PC-9 (cell line): ENCODE measurements at regions not wholly inside any gene's neighbourhood (a gene's known extent, or its start where the extent isn't known, plus 50 kb on each side); places are given as distances from the start of the nearest gene placed in this dataset.

Experiments used
- BruUV-seq: library from RNA; stranded (reverse); fragments of 400-500 nt; replicated peaks from 2 replicates; lab custom pipeline; 2021; lab: Mats Ljungman, UMichigan
- CTCF ChIA-PET: fragments of 300-600 bp; sonication (Branson Sonifier 250); formaldehyde crosslinking; loops from one replicate; lab custom pipeline; 2022; ENCODE audit warnings: antibody characterized with exemption; lab: Charles Lee
- POLR2A ChIA-PET: fragments of 300-600 bp; sonication (Branson Sonifier 250); formaldehyde crosslinking; loops from one replicate; lab custom pipeline; 2022; ENCODE audit warnings: antibody characterized with exemption; ENCODE audit not compliant: unreplicated experiment; lab: Charles Lee
- DNase-seq, 2 experiments: peaks; one replicate each; pipeline versions ENCODE4 v3.0.0 to v3.0.0-alpha.2; 2015 to 2022; ENCODE audit warnings: mixed read lengths in 1 of 2
- H2AFZ ChIP-seq: fragments of 200-600 bp; sonication (generic); 2 replicates; pipeline ENCODE4 v1.8.1; 2017; ENCODE audit warnings: antibody characterized with exemption
- H3F3A ChIP-seq: fragments of 200-600 bp; sonication (generic); 2 replicates; pipeline ENCODE4 v1.8.1; 2017; ENCODE audit warnings: antibody characterized with exemption, mild to moderate bottlenecking, low read depth; ENCODE audit not compliant: insufficient read depth
- H3K27ac ChIP-seq: fragments of 200-600 bp; sonication (generic); 2 replicates; pipeline ENCODE4 v1.6.1; 2016; ENCODE audit warnings: mixed run types
- H3K27me3 ChIP-seq: fragments of 200-600 bp; sonication (generic); 2 replicates; pipeline ENCODE4 v1.6.1; 2016; ENCODE audit warnings: low read depth, mixed run types; ENCODE audit not compliant: insufficient read depth
- H3K36me3 ChIP-seq: fragments of 200-600 bp; sonication (generic); 2 replicates; pipeline ENCODE4 v1.6.1; 2016; ENCODE audit warnings: low read depth, mixed run types
- H3K4me1 ChIP-seq: fragments of 200-600 bp; sonication (generic); replicated peaks from 2 replicates; pipeline ENCODE4 v1.6.1; 2016; ENCODE audit warnings: mixed run types; ENCODE audit not compliant: insufficient read depth
- H3K4me2 ChIP-seq: fragments of 200-600 bp; sonication (generic); 2 replicates; pipeline ENCODE4 v1.6.1; 2017; ENCODE audit warnings: mixed run types
- H3K4me3 ChIP-seq: fragments of 200-600 bp; sonication (generic); 2 replicates; pipeline ENCODE4 v1.6.1; 2016; ENCODE audit warnings: mixed run types
- H3K79me2 ChIP-seq: fragments of 200-600 bp; sonication (generic); 2 replicates; pipeline ENCODE4 v1.6.1; 2017; ENCODE audit warnings: low read depth, mixed run types
- H3K9me2 ChIP-seq: fragments of 200-600 bp; sonication (generic); 2 replicates; pipeline ENCODE4 v1.8.1; 2017; ENCODE audit warnings: mild to moderate bottlenecking; ENCODE audit not compliant: insufficient read depth
- H3K9me3 ChIP-seq: fragments of 200-600 bp; sonication (generic); 2 replicates; pipeline ENCODE4 v1.8.1; 2016; ENCODE audit warnings: low read depth; ENCODE audit not compliant: insufficient read depth
- H4K20me1 ChIP-seq: fragments of 200-600 bp; sonication (generic); 2 replicates; pipeline ENCODE4 v1.8.1; 2017; ENCODE audit not compliant: insufficient read depth
- CTCF ChIP-seq: fragments of 200-600 bp; sonication (generic); conservative IDR thresholded peaks from 2 replicates; pipeline ENCODE4 v1.6.1; 2017; ENCODE audit warnings: mixed run types, antibody characterized with exemption, mild to moderate bottlenecking, moderate library complexity
- EZH2 ChIP-seq: fragments of 200-600 bp; sonication (generic); IDR thresholded peaks from 2 replicates; pipeline ENCODE4 v1.8.0; 2017; ENCODE audit warnings: antibody characterized with exemption, low read depth
- intact Hi-C: fragments of 100-400 bp; cut with micrococcal nuclease; formaldehyde crosslinking; loops from one replicate; pipeline ENCODE4 v1.10.0; 2022; ENCODE audit not compliant: unreplicated experiment

DNA sequence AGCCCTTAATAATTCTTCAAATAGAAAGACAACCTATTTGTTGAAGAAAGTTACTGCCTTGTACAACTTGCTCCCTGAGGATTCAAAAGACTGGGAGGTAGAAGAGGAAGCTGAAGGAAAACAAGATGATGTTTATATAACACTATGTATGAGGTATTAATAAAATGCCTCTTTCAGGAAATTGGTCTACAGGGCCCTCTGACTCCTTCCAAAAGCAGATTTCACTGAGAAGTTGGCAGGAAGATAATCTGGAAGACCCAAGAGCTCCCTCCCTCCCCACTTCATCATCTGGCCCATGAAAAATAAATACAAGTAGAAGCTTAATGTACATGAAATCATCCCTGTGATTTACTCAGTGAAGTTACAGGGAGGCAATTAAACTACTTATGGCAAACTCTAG is 107.5 kb upstream of the MAGEC2 start:
- CTCF ChIA-PET: no interaction called here
- no peaks in the 10 kb centered on the region for H4K20me1 ChIP-seq

GRCh38 chrX:142299406-142299805 is 94.3 kb upstream of the MAGEC2 start:
- Histone ChIP-seq H3K9me2 (no peaks in the 10 kb centered on the region), H3K27ac (no peak overlapping the region), H3K9me3 (no peaks in the 10 kb centered on the region), H3K4me3 (no peak overlapping the region), H3K36me3 (no peaks in the 10 kb centered on the region), H3K79me2 (no peaks in the 10 kb centered on the region), H3K4me1 (no peaks in the 10 kb centered on the region), H3K4me2 (no peak overlapping the region), H3F3A (no peaks in the 10 kb centered on the region), H2AFZ (no peak overlapping the region), H4K20me1 (no peaks in the 10 kb centered on the region), H3K27me3 (no peaks in the 10 kb centered on the region)
- DNase-seq: no peak
- no TSS peak for BruUV-seq
- ChIA-PET POLR2A (no interaction called here), CTCF (no interaction called here)
- TF ChIP-seq EZH2 (no peak), CTCF (no peak)
- intact Hi-C loops: no loop called here

More for the DNA sequence above, 107.5 kb upstream of the MAGEC2 start:
- TF ChIP-seq EZH2 (no peak), CTCF (no peak)
- Histone ChIP-seq H3K4me1 (no peaks in the 10 kb centered on the region), H3K4me2 (no peak overlapping the region), H3F3A (no peaks in the 10 kb centered on the region), H3K9me2 (no peaks in the 10 kb centered on the region), H3K27ac (no peak overlapping the region), H3K4me3 (no peak overlapping the region), H3K36me3 (no peaks in the 10 kb centered on the region), H3K9me3 (no peaks in the 10 kb centered on the region), H2AFZ (no peak overlapping the region), H3K79me2 (no peaks in the 10 kb centered on the region), H3K27me3 (peaks cover 7% of the 10 kb centered on the region; the same call in 1 of the 2 replicates)
- BruUV-seq: no TSS peak
- intact Hi-C loops: no loop called here
- DNase-seq: no peak
- POLR2A ChIA-PET: no interaction called here

GRCh38 chrX:142296421-142296820 is 91.3 kb upstream of the MAGEC2 start:
- CTCF ChIA-PET: no interaction called here
- Histone ChIP-seq H3K4me1 (no peaks in the 10 kb centered on the region), H3K27ac (no peak overlapping the region), H3K27me3 (no peaks in the 10 kb centered on the region), H3F3A (no peaks in the 10 kb centered on the region), H3K36me3 (no peaks in the 10 kb centered on the region), H3K9me2 (no peaks in the 10 kb centered on the region), H3K79me2 (no peaks in the 10 kb centered on the region), H3K4me2 (no peak overlapping the region), H4K20me1 (no peaks in the 10 kb centered on the region), H2AFZ (no peak overlapping the region), H3K4me3 (no peak overlapping the region), H3K9me3 (no peaks in the 10 kb centered on the region)
- TF ChIP-seq CTCF: no peak
- no peak for TF ChIP-seq EZH2
- intact Hi-C loops: no loop called here
- DNase-seq: no peak
- no TSS peak for BruUV-seq
- POLR2A ChIA-PET: no interaction called here
